GM23248 (cell line): ENCODE measurements at regions not wholly inside any gene's neighbourhood (a gene's known extent, or its start where the extent isn't known, plus 50 kb on each side); places are given as distances from the start of the nearest gene placed in this dataset.

Experiments used
- DNase-seq: peaks from one replicate; pipeline ENCODE4 v3.0.0-alpha.2; 2015
- H2AFZ ChIP-seq: fragments of 200-600 bp; sonication (generic); 2 replicates; pipeline ENCODE4 v1.6.1; 2016; ENCODE audit warnings: antibody characterized with exemption
- H3F3A ChIP-seq: fragments of 200-600 bp; sonication (generic); 2 replicates; pipeline ENCODE4 v1.6.1; 2016; ENCODE audit warnings: mild to moderate bottlenecking, antibody characterized with exemption, mixed run types; ENCODE audit not compliant: insufficient read depth
- H3K27ac ChIP-seq: fragments of 200-600 bp; sonication (generic); 2 replicates; pipeline ENCODE4 v1.5.1; 2016; ENCODE audit warnings: mild to moderate bottlenecking
- H3K27me3 ChIP-seq: fragments of 200-600 bp; sonication (generic); replicated peaks from 2 replicates; pipeline ENCODE4 v1.6.1; 2016; ENCODE audit warnings: mild to moderate bottlenecking; ENCODE audit not compliant: insufficient read depth
- H3K36me3 ChIP-seq: fragments of 200-600 bp; sonication (generic); 2 replicates; pipeline ENCODE4 v1.6.1; 2016; ENCODE audit warnings: low read depth, mild to moderate bottlenecking
- H3K4me1 ChIP-seq: fragments of 200-600 bp; sonication (generic); 2 replicates; pipeline ENCODE4 v1.6.1; 2016; ENCODE audit warnings: mild to moderate bottlenecking; ENCODE audit not compliant: insufficient read depth
- H3K4me2 ChIP-seq: fragments of 200-600 bp; sonication (generic); one replicate; pipeline ENCODE4 v1.6.1; 2016; ENCODE audit warnings: mild to moderate bottlenecking; ENCODE audit not compliant: unreplicated experiment
- H3K4me3 ChIP-seq: fragments of 200-600 bp; sonication (generic); 2 replicates; pipeline ENCODE4 v1.5.1; 2016; ENCODE audit warnings: mild to moderate bottlenecking
- H3K79me2 ChIP-seq: fragments of 200-600 bp; sonication (generic); 2 replicates; pipeline ENCODE4 v1.6.1; 2016; ENCODE audit warnings: mild to moderate bottlenecking; ENCODE audit not compliant: insufficient read depth
- H3K9ac ChIP-seq: fragments of 200-600 bp; sonication (generic); 2 replicates; pipeline ENCODE4 v1.6.1; 2016; ENCODE audit warnings: mild to moderate bottlenecking
- H3K9me2 ChIP-seq: fragments of 200-600 bp; sonication (generic); 2 replicates; pipeline ENCODE4 v1.6.1; 2016; ENCODE audit warnings: mixed run types, mild to moderate bottlenecking, moderate library complexity; ENCODE audit not compliant: insufficient read depth
- H3K9me3 ChIP-seq: fragments of 200-600 bp; sonication (generic); one replicate; pipeline ENCODE4 v1.6.1; 2017; ENCODE audit warnings: low read depth
- H4K20me1 ChIP-seq: fragments of 200-600 bp; sonication (generic); 2 replicates; pipeline ENCODE4 v1.6.0; 2016; ENCODE audit not compliant: insufficient read depth
- EZH2 ChIP-seq: fragments of 200-600 bp; sonication (generic); IDR thresholded peaks from 2 replicates; pipeline ENCODE4 v1.6.1; 2018; ENCODE audit warnings: antibody characterized with exemption, mild to moderate bottlenecking; ENCODE audit not compliant: insufficient read depth, poor library complexity, severe bottlenecking
- EZH2phosphoT487 ChIP-seq: fragments of 200-600 bp; sonication (generic); IDR thresholded peaks from 2 replicates; pipeline ENCODE4 v1.6.1; 2018; ENCODE audit warnings: antibody characterized with exemption, moderate library complexity, mild to moderate bottlenecking, low read depth; ENCODE audit not compliant: insufficient read depth
- WGBS, 2 experiments: methylation state at CpG; one replicate each; pipeline ENCODE4 v1.1.6; 2015 to 2017; ENCODE audit warnings: low lambda C conversion rate in 2 of 2, low coverage in 1 of 2; ENCODE audit errors: missing lambda C conversion rate in 2 of 2; 5-methylcytosine and 5-hydroxymethylcytosine counted together
- in situ Hi-C: fragments of 300-500 bp; cut with MboI; formaldehyde crosslinking; loops from 2 replicates; pipeline ENCODE4 v1.15.0; 2020

DNA sequence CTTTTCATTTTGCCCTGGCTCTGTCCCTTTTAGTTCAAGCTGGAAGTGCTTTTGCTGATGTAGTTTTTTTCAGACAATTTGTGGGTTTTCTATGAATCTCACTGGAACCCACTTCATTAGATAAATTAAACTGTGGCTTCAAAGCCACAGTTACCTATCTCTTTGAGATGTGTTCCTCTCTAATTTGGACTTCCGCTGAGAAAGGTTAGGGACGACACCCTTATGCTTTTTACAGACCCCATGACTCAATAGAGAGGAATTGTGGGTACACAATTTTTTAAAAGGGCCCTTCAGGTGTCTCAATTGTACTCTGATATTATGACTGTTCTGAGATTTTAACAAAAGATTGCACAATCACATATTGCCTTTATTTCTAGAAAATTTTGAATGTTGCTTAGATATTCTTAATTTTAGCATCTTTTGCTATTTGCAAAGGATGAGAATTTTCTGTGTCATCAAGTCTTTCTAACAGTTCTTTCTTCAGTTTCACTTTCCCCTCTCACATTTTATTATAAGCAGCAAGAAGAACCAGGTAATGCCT lies 110.6 kb downstream of the GADD45G start:
- H3F3A ChIP-seq, result no peaks in the 10 kb centered on the region
- no peak overlapping the region for H2AFZ ChIP-seq
- no peak overlapping the region for H3K4me3 ChIP-seq
- H3K4me1 ChIP-seq, result no peaks in the 10 kb centered on the region
- no peak overlapping the region for H3K27ac ChIP-seq
- H3K4me2 ChIP-seq, result no peak overlapping the region
- 81 to 82% methylated on average over 2 of the region's 2 CpGs for WGBS, 2 experiments
- H4K20me1 ChIP-seq, result no peaks in the 10 kb centered on the region
- H3K79me2 ChIP-seq, result no peaks in the 10 kb centered on the region
- no peaks in the 10 kb centered on the region for H3K9me2 ChIP-seq
- H3K9me3 ChIP-seq, result no peaks in the 10 kb centered on the region
- in situ Hi-C loops, result no loop called here
- H3K27me3 ChIP-seq, result no peaks in the 10 kb centered on the region
- no peak overlapping the region for H3K9ac ChIP-seq
- no peak for DNase-seq
- TF ChIP-seq EZH2phosphoT487 (no peak), EZH2 (no peak)
- no peaks in the 10 kb centered on the region for H3K36me3 ChIP-seq

DNA sequence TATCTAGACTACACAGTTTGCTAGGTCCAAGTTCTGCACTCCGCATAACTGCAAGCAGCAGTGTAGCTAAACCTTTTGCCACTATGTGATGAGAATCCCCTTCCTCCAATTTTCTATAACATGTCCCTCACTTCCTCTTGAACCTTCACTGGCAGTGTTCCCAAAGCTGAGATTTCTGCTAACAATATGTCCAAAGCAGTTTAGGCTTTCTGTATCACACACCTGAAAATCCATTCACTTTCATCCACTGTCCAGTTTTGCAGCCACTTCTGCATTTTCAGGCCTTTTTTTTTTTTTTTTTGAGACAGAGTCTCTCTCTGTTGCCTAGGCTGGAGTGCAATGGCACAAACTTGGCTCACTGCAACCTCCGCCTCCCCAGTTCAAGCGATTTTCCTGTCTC lies 111.1 kb downstream of the GADD45G start:
- no peaks in the 10 kb centered on the region for H3K4me1 ChIP-seq
- H3K27ac ChIP-seq, result no peak overlapping the region
- no peaks in the 10 kb centered on the region for H3K27me3 ChIP-seq
- WGBS, 2 experiments, result 84 to 92% methylated on average over 3 of the region's 3 CpGs
- H3K9me3 ChIP-seq, result no peaks in the 10 kb centered on the region
- no peaks in the 10 kb centered on the region for H3K79me2 ChIP-seq
- no peaks in the 10 kb centered on the region for H3K36me3 ChIP-seq
- no peak for TF ChIP-seq EZH2phosphoT487
- TF ChIP-seq EZH2, result no peak
- DNase-seq, result no peak
- no peak overlapping the region for H3K4me2 ChIP-seq
- in situ Hi-C loops, result no loop called here
- no peaks in the 10 kb centered on the region for H3K9me2 ChIP-seq
- no peak overlapping the region for H3K9ac ChIP-seq
- no peak overlapping the region for H3K4me3 ChIP-seq
- H2AFZ ChIP-seq, result no peak overlapping the region
- no peaks in the 10 kb centered on the region for H3F3A ChIP-seq
- H4K20me1 ChIP-seq, result no peaks in the 10 kb centered on the region

DNA sequence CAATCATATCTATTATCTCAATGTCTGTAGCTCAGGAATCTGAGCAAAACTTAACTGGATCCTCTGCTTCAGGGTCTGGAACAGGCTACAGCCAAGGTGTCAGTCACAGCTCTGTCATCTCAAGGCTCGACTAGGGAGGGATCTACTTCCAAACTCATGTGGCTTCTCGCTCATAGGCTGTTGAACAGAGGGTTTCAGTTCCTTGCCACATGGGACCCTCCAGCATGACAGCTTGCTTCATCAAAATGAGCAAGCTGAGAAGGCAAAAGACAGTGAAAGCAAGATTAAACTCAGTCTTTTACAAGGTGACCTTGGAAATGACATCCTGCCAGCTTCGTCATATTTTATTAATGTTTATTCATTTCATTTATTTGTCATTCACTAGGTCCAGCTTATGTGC lies 111.7 kb downstream of the GADD45G start:
- Histone ChIP-seq H4K20me1 (no peaks in the 10 kb centered on the region), H3K4me2 (no peak overlapping the region), H3K9ac (no peak overlapping the region), H3K27me3 (no peaks in the 10 kb centered on the region), H3K4me1 (no peaks in the 10 kb centered on the region), H3K79me2 (no peaks in the 10 kb centered on the region), H3K36me3 (no peaks in the 10 kb centered on the region), H3K9me3 (no peaks in the 10 kb centered on the region), H3K9me2 (no peaks in the 10 kb centered on the region), H3F3A (no peaks in the 10 kb centered on the region), H3K4me3 (no peak overlapping the region), H3K27ac (no peak overlapping the region), H2AFZ (no peak overlapping the region)
- in situ Hi-C loops, result no loop called here
- no peak for DNase-seq
- WGBS, 2 experiments, result 49 to 54% methylated on average over 3 of the region's 3 CpGs
- TF ChIP-seq EZH2 (no peak), EZH2phosphoT487 (no peak)

DNA sequence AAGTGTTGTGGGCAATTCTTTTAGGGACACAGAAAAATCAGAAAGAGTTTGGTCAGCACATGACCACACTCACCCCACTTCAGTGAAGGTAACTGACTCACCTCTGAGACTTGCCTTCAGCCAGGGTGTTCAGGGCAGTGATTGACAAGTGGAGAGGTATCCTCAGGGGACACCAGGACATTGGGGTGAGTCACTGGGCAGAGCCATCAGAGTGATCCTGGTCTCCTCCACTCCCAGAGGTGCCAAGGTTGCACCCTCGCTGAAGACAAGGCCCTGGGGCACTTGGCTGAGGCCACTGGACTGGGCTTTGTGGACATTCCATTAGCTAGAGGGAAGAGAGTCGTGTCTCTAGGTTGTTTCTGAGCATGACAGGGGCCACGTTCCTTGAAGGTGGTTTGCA lies 113.4 kb downstream of the GADD45G start:
- H2AFZ ChIP-seq, result no peak overlapping the region
- H3K79me2 ChIP-seq, result no peaks in the 10 kb centered on the region
- no peak overlapping the region for H3K4me2 ChIP-seq
- no peaks in the 10 kb centered on the region for H3K9me2 ChIP-seq
- H3K9ac ChIP-seq, result no peak overlapping the region
- no peak for DNase-seq
- H3K9me3 ChIP-seq, result no peaks in the 10 kb centered on the region
- H3K4me3 ChIP-seq, result no peak overlapping the region
- H3K27me3 ChIP-seq, result no peaks in the 10 kb centered on the region
- TF ChIP-seq EZH2 (no peak), EZH2phosphoT487 (no peak)
- H4K20me1 ChIP-seq, result no peaks in the 10 kb centered on the region
- in situ Hi-C loops, result no loop called here
- 13 to 23% methylated on average over 3 of the region's 3 CpGs for WGBS, 2 experiments
- H3K27ac ChIP-seq, result no peak overlapping the region
- no peaks in the 10 kb centered on the region for H3F3A ChIP-seq
- no peaks in the 10 kb centered on the region for H3K36me3 ChIP-seq
- H3K4me1 ChIP-seq, result no peaks in the 10 kb centered on the region

DNA sequence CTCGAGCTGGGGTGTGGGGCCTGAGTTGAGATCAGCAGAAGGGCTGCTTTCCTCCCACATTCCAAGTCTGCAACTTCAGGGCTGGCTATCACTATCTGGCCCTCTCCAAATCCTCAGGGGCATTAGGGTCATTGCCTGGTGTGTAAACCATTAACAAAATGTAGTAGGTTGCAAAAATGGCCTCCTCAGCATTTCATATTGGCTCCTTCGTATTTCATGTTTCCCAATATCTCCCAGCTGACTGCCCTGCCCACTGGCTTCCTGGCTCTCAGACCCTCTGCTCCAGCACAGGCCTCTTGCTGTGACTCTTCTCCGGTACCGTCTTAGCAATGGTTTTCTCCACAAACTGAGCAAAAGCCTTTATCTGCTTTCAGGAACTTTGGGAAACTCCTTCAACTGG lies 113.8 kb downstream of the GADD45G start:
- H3K36me3 ChIP-seq, result no peaks in the 10 kb centered on the region
- no peak overlapping the region for H3K27ac ChIP-seq
- no peak for DNase-seq
- H3K4me3 ChIP-seq, result no peak overlapping the region
- in situ Hi-C loops, result no loop called here
- H3K27me3 ChIP-seq, result no peaks in the 10 kb centered on the region
- no peak overlapping the region for H2AFZ ChIP-seq
- H3K9me2 ChIP-seq, result no peaks in the 10 kb centered on the region
- no peaks in the 10 kb centered on the region for H3K9me3 ChIP-seq
- no peaks in the 10 kb centered on the region for H4K20me1 ChIP-seq
- no peaks in the 10 kb centered on the region for H3K79me2 ChIP-seq
- no peaks in the 10 kb centered on the region for H3K4me1 ChIP-seq
- TF ChIP-seq EZH2, result no peak
- TF ChIP-seq EZH2phosphoT487, result no peak
- H3K9ac ChIP-seq, result no peak overlapping the region
- no peak overlapping the region for H3K4me2 ChIP-seq
- 20 to 26% methylated on average over 4 of the region's 4 CpGs for WGBS, 2 experiments
- H3F3A ChIP-seq, result no peaks in the 10 kb centered on the region
